SK-N-SH (cell line): ENCODE measurements at regions not wholly inside any gene's neighbourhood (a gene's known extent, or its start where the extent isn't known, plus 50 kb on each side); places are given as distances from the start of the nearest gene placed in this dataset.

Experiments used
- CTCF ChIA-PET: fragments of 300-600, 350-600 bp; formaldehyde crosslinking; extraction: SDS; loops from one replicate; lab custom pipeline; 2021; lab: Yijun Ruan, JAX
- POLR2A ChIA-PET: fragments of 350-600 bp; sonication (Branson Sonifier 250); formaldehyde crosslinking; extraction: SDS; loops from one replicate; lab custom pipeline; 2020; ENCODE audit warnings: antibody characterized with exemption, inconsistent platforms; lab: Yijun Ruan, JAX
- DNase-seq: peaks from one replicate; pipeline ENCODE4 v3.0.0; 2012
- H2AFZ ChIP-seq: fragments of 200-600 bp; sonication (generic); 2 replicates; pipeline ENCODE4 v1.8.1; 2016; ENCODE audit warnings: antibody characterized with exemption, mild to moderate bottlenecking, low read depth
- H3F3A ChIP-seq: fragments of 200-600 bp; sonication (generic); replicated peaks from 2 replicates; pipeline ENCODE3; 2016; ENCODE audit warnings: antibody characterized with exemption, mild to moderate bottlenecking; ENCODE audit not compliant: insufficient read depth
- H3K27ac ChIP-seq, 2 experiments: fragments of 200-500 bp in 1 of 2; fragments of 200-600 bp in 1 of 2; sonication (Bioruptor generic) in 1 of 2; sonication (generic), shearing (Covaris generic) in 1 of 2; 2 replicates each; pipeline versions ENCODE4 v1.5.1 to v1.6.1; 2014 to 2016; ENCODE audit warnings: low read depth in 2 of 2, inconsistent platforms in 1 of 2, low read length in 1 of 2, mild to moderate bottlenecking in 1 of 2, mixed read lengths in 1 of 2
- H3K27me3 ChIP-seq: fragments of 200-600 bp; sonication (generic), shearing (Covaris generic); 2 replicates; pipeline ENCODE4 v1.6.1; 2016; ENCODE audit warnings: mixed run types; ENCODE audit not compliant: insufficient read depth
- H3K36me3 ChIP-seq, 2 experiments: fragments of 200-500 bp in 1 of 2; fragments of 200-600 bp in 1 of 2; sonication (Bioruptor generic) in 1 of 2; sonication (generic) in 1 of 2; replicated peaks in 1 of 2; 2 replicates each; pipeline versions ENCODE3 to v1.5.1; 2014 to 2016; ENCODE audit warnings: low read length in 1 of 2, mild to moderate bottlenecking in 1 of 2; ENCODE audit not compliant: insufficient read depth in 2 of 2, control insufficient read depth in 1 of 2
- H3K4me1 ChIP-seq, 2 experiments: fragments of 200-500 bp in 1 of 2; fragments of 200-600 bp in 1 of 2; sonication (Bioruptor generic) in 1 of 2; sonication (generic), shearing (Covaris generic) in 1 of 2; 2 replicates each; pipeline versions ENCODE4 v1.5.1 to v1.6.1; 2014 to 2016; ENCODE audit warnings: low read depth in 1 of 2, low read length in 1 of 2, mixed run types in 1 of 2; ENCODE audit not compliant: insufficient read depth in 2 of 2, control insufficient read depth in 1 of 2
- H3K4me2 ChIP-seq: fragments of 200-600 bp; sonication (generic), shearing (Covaris generic); 2 replicates; pipeline ENCODE4 v1.6.1; 2017; ENCODE audit warnings: mixed run types
- H3K4me3 ChIP-seq, 2 experiments: fragments of 200-500 bp in 1 of 2; fragments of 200-600 bp in 1 of 2; sonication (Bioruptor generic) in 1 of 2; sonication (generic), shearing (Covaris generic) in 1 of 2; 2 replicates each; pipeline versions ENCODE4 v1.5.1 to v1.8.1; 2014 to 2016; ENCODE audit warnings: low read depth in 2 of 2, inconsistent platforms in 1 of 2, low read length in 1 of 2, mild to moderate bottlenecking in 1 of 2, mixed read lengths in 1 of 2, moderate library complexity in 1 of 2
- H3K79me2 ChIP-seq: fragments of 200-600 bp; sonication (generic); 2 replicates; pipeline ENCODE4 v1.8.1; 2017; ENCODE audit warnings: mild to moderate bottlenecking; ENCODE audit not compliant: insufficient read depth
- H3K9ac ChIP-seq: fragments of 200-600 bp; sonication (generic); 2 replicates; pipeline ENCODE4 v1.6.1; 2017; ENCODE audit warnings: mixed run types
- H3K9me2 ChIP-seq: fragments of 200-600 bp; sonication (generic); 2 replicates; pipeline ENCODE4 v1.6.1; 2017; ENCODE audit warnings: mixed run types
- H3K9me3 ChIP-seq: fragments of 200-600 bp; sonication (generic); 2 replicates; pipeline ENCODE4 v1.6.1; 2017; ENCODE audit warnings: mixed run types, mild to moderate bottlenecking, moderate library complexity
- H4K20me1 ChIP-seq: fragments of 200-600 bp; sonication (generic); 2 replicates; pipeline ENCODE4 v1.6.1; 2017; ENCODE audit warnings: mild to moderate bottlenecking, mixed run types; ENCODE audit not compliant: insufficient read depth
- CHD2 ChIP-seq: fragments of 150-350 bp; IDR thresholded peaks from 2 replicates; pipeline ENCODE4 v1.6.1; 2018; ENCODE audit warnings: low read length; ENCODE audit not compliant: partially characterized antibody
- MXI1 ChIP-seq: IDR thresholded peaks from 2 replicates; pipeline ENCODE4 v1.6.1; 2012; ENCODE audit warnings: mild to moderate bottlenecking, low read depth, low read length, improper control_type of control experiment
- NFIC ChIP-seq: IDR thresholded peaks from 2 replicates; pipeline ENCODE4 v1.4.0; 2012; ENCODE audit warnings: borderline replicate concordance
- NRF1 ChIP-seq: IDR thresholded peaks from 2 replicates; pipeline ENCODE4 v1.6.1; 2012; ENCODE audit warnings: low read depth, mild to moderate bottlenecking, low read length
- PBX3 ChIP-seq: IDR thresholded peaks from 2 replicates; pipeline ENCODE4; 2012
- RAD21 ChIP-seq: IDR thresholded peaks from 2 replicates; pipeline ENCODE4 v1.6.1; 2012; ENCODE audit warnings: mild to moderate bottlenecking, low read length
- REST ChIP-seq: IDR thresholded peaks from 2 replicates; pipeline ENCODE4 v1.6.1; 2012; ENCODE audit warnings: mild to moderate bottlenecking, low read depth, low read length, moderate library complexity
- RFX5 ChIP-seq: IDR thresholded peaks from 2 replicates; pipeline ENCODE4 v1.6.1; 2012; ENCODE audit warnings: mild to moderate bottlenecking, improper control_type of control experiment, low read length
- SIN3A ChIP-seq: IDR thresholded peaks from 2 replicates; pipeline ENCODE4 v1.6.1; 2012; ENCODE audit warnings: low read depth, mild to moderate bottlenecking, low read length, moderate library complexity, borderline replicate concordance
- TAF1 ChIP-seq: IDR thresholded peaks from 2 replicates; pipeline ENCODE4 v1.6.1; 2012; ENCODE audit warnings: low read depth, mild to moderate bottlenecking, low read length, moderate library complexity, borderline replicate concordance
- TEAD4 ChIP-seq: IDR thresholded peaks from 2 replicates; pipeline ENCODE4 v1.4.0; 2012; ENCODE audit warnings: mild to moderate bottlenecking, borderline replicate concordance; ENCODE audit not compliant: insufficient read depth
- USF2 ChIP-seq: fragments of 150-350 bp; IDR thresholded peaks from 2 replicates; pipeline ENCODE4 v1.6.1; 2017; ENCODE audit warnings: antibody characterized with exemption, low read length, low read depth, borderline replicate concordance
- WGBS: methylation state at CpG from one replicate; pipeline ENCODE4 v1.1.6; 2017; ENCODE audit warnings: low lambda C conversion rate; 5-methylcytosine and 5-hydroxymethylcytosine counted together
- TF ChIP-seq, protein P1 (sequence below): IDR thresholded peaks from 2 replicates; pipeline ENCODE4 v1.4.0; 2012; ENCODE audit warnings: low read depth, borderline replicate concordance
- TF ChIP-seq, protein P2 (sequence below): IDR thresholded peaks from 2 replicates; pipeline ENCODE4 v1.4.0; 2012; ENCODE audit warnings: low read depth, borderline replicate concordance

DNA sequence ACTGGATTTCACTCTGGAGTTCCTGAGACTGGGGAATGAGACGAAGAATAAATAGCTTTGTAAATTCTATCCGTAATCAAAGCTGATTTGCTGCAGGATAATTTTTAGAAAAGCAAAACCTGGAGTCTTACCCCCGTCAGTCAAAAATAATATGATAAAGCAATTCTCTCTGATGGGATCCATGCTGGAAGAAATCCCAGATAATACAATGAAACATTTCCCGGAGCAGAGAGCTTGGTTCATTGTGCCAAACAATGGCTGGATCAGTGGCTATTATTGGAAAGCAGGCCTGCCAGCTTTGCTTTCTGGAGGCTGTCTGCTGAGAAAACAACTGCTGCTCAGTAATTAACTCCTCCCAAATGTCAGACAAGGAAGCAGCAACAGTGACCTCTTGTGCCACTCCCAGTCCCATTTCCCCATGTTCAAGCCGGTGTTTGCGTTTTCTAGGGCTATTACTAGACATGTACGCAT, 609.4 kb upstream of the PCDH15 start (continued):
- TF ChIP-seq PBX3, result peak; percentile 13; the same call in 1 of the 2 replicates
- no peak for TF ChIP-seq REST
- TF ChIP-seq SIN3A, result no peak
- TF ChIP-seq NRF1, result no peak
- TF ChIP-seq NFIC, result peak; percentile 54; the same call in 1 of the 2 replicates
- peak; percentile 64; the same call in 1 of the 2 replicates for TF ChIP-seq MXI1
- TF ChIP-seq TAF1, result no peak
- TF ChIP-seq, protein P1, sequence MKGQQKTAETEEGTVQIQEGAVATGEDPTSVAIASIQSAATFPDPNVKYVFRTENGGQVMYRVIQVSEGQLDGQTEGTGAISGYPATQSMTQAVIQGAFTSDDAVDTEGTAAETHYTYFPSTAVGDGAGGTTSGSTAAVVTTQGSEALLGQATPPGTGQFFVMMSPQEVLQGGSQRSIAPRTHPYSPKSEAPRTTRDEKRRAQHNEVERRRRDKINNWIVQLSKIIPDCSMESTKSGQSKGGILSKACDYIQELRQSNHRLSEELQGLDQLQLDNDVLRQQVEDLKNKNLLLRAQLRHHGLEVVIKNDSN, result no peak
- no peak for TF ChIP-seq TEAD4
- TF ChIP-seq, protein P2, sequence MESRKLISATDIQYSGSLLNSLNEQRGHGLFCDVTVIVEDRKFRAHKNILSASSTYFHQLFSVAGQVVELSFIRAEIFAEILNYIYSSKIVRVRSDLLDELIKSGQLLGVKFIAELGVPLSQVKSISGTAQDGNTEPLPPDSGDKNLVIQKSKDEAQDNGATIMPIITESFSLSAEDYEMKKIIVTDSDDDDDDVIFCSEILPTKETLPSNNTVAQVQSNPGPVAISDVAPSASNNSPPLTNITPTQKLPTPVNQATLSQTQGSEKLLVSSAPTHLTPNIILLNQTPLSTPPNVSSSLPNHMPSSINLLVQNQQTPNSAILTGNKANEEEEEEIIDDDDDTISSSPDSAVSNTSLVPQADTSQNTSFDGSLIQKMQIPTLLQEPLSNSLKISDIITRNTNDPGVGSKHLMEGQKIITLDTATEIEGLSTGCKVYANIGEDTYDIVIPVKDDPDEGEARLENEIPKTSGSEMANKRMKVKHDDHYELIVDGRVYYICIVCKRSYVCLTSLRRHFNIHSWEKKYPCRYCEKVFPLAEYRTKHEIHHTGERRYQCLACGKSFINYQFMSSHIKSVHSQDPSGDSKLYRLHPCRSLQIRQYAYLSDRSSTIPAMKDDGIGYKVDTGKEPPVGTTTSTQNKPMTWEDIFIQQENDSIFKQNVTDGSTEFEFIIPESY, result no peak
- TF ChIP-seq USF2, result no peak

- Histone ChIP-seq H3K9me3 (no peaks in the 10 kb centered on the region), H3K27ac (no peak overlapping the region), H4K20me1 (no peaks in the 10 kb centered on the region), H3F3A (no peaks in the 10 kb centered on the region), H3K27me3 (no peaks in the 10 kb centered on the region), H3K4me2 (no peak overlapping the region)
- DNase-seq, result no peak
- POLR2A ChIA-PET, result no interaction called here
- TF ChIP-seq RAD21 (no peak), RFX5 (peak; percentile 84), CHD2 (no peak)
- TF ChIP-seq, all 33 proteins: peak for 1
- Histone ChIP-seq H3K79me2 (no peaks in the 10 kb centered on the region), H3K4me1 (no peaks in the 10 kb centered on the region; a peak in 2 of 4 replicates), H2AFZ (no peak overlapping the region), H3K9me2 (no peaks in the 10 kb centered on the region), H3K9ac (no peak overlapping the region), H3K4me3 (no peak overlapping the region), H3K36me3 (no peaks in the 10 kb centered on the region)
- CTCF ChIA-PET, result interaction anchor here (0.6 kb wide), 1 partner anchor 49 kb away, joined by 3 read pairs; no protein-coding TSS in a partner anchor
- WGBS, result 27% methylated on average over 6 of the region's 6 CpGs
These were observed 603.1 kb upstream of the PCDH15 start for GRCh38 chr10:55404094-55404493.
